CD14-positive monocyte (primary cell): ENCODE measurements at regions not wholly inside any gene's neighbourhood (a gene's known extent, or its start where the extent isn't known, plus 50 kb on each side); places are given as distances from the start of the nearest gene placed in this dataset.

Experiments used
- DNase-seq, 3 donors: peaks; one replicate each; pipeline ENCODE4 v3.0.0-alpha.2; 2011 to 2022
- H2AFZ ChIP-seq: 2 replicates; pipeline ENCODE4 v1.6.0; 2012; ENCODE audit warnings: mild to moderate bottlenecking, low read depth, low read length, inconsistent platforms; ENCODE audit not compliant: insufficient read depth, poor library complexity, severe bottlenecking
- H3K27ac ChIP-seq, 2 donors: 1 replicate in 1 of 2; 2 replicates in 1 of 2; pipeline ENCODE4 v1.5.1; 2012 to 2013; ENCODE audit warnings: low read length in 2 of 2, control low read depth in 1 of 2, inconsistent platforms in 1 of 2, low read depth in 1 of 2, mild to moderate bottlenecking in 1 of 2
- H3K27me3 ChIP-seq, 2 donors: one replicate each; pipeline versions ENCODE4 v1.6.0 to v1.6.1; 2011 to 2013; ENCODE audit warnings: low read length in 2 of 2; ENCODE audit not compliant: control insufficient read depth in 2 of 2, insufficient read depth in 2 of 2
- H3K36me3 ChIP-seq, 2 donors: replicated peaks in 1 of 2; 1 replicate in 1 of 2; 2 replicates in 1 of 2; pipeline versions ENCODE4 v1.5.1 to v1.6.1; 2012 to 2013; ENCODE audit warnings: low read length in 2 of 2, control low read depth in 1 of 2, inconsistent platforms in 1 of 2, mild to moderate bottlenecking in 1 of 2; ENCODE audit not compliant: insufficient read depth in 2 of 2, control insufficient read depth in 1 of 2
- H3K4me1 ChIP-seq, 2 donors: 1 replicate in 1 of 2; 2 replicates in 1 of 2; pipeline versions ENCODE4 v1.5.1 to v1.6.1; 2012 to 2013; ENCODE audit warnings: low read length in 2 of 2, control low read depth in 1 of 2, inconsistent platforms in 1 of 2, mild to moderate bottlenecking in 1 of 2, moderate library complexity in 1 of 2; ENCODE audit not compliant: insufficient read depth in 2 of 2, control insufficient read depth in 1 of 2
- H3K4me2 ChIP-seq: replicated peaks from 2 replicates; pipeline ENCODE3; 2012; ENCODE audit warnings: low read length, moderate library complexity, mild to moderate bottlenecking; ENCODE audit not compliant: poor library complexity, severe bottlenecking; ENCODE audit errors: extremely low read depth
- H3K4me3 ChIP-seq, 3 experiments: fragments of 200-600 bp in 1 of 3; sonication (generic) in 1 of 3; replicated peaks in 1 of 3; 1 replicate in 2 of 3; 2 replicates in 1 of 3; pipeline ENCODE4 v1.5.1; 2011 to 2013; ENCODE audit warnings: low read length in 3 of 3, mild to moderate bottlenecking in 3 of 3, control low read depth in 2 of 3, low read depth in 2 of 3, inconsistent platforms in 1 of 3, moderate library complexity in 1 of 3
- H3K79me2 ChIP-seq: 2 replicates; pipeline ENCODE4 v1.6.0; 2012; ENCODE audit warnings: mild to moderate bottlenecking, control low read depth, inconsistent platforms, low read length, moderate library complexity; ENCODE audit not compliant: insufficient read depth
- H3K9ac ChIP-seq: 2 replicates; pipeline ENCODE4 v1.6.0; 2017; ENCODE audit warnings: low read length, mild to moderate bottlenecking; ENCODE audit not compliant: insufficient read depth, poor library complexity, severe bottlenecking
- H3K9me3 ChIP-seq, 2 donors: replicated peaks in 1 of 2; 1 replicate in 1 of 2; 2 replicates in 1 of 2; pipeline versions ENCODE4 v1.5.1 to v1.6.1; 2012 to 2013; ENCODE audit warnings: low read length in 2 of 2, control low read depth in 1 of 2; ENCODE audit not compliant: control insufficient read depth in 1 of 2, insufficient read depth in 1 of 2
- H4K20me1 ChIP-seq: 2 replicates; pipeline ENCODE4 v1.6.0; 2012; ENCODE audit warnings: mild to moderate bottlenecking, low read length, control low read depth, moderate library complexity; ENCODE audit not compliant: insufficient read depth
- H3K27ac Mint-ChIP-seq, 7 donors: one replicate each; pipeline ENCODE4 v1.8.0; 2020; ENCODE audit warnings: mild to moderate bottlenecking in 7 of 7, mixed read lengths in 7 of 7, moderate library complexity in 6 of 7, inconsistent platforms in 2 of 7
- H3K27me3 Mint-ChIP-seq, 3 donors: one replicate each; pipeline ENCODE4 v1.8.0; 2021 to 2022; ENCODE audit warnings: low read depth in 3 of 3, mild to moderate bottlenecking in 3 of 3, mixed read lengths in 3 of 3, moderate library complexity in 3 of 3, inconsistent platforms in 1 of 3
- H3K36me3 Mint-ChIP-seq, 2 donors: one replicate each; pipeline ENCODE4 v1.8.0; 2020; ENCODE audit warnings: mixed read lengths in 2 of 2, inconsistent platforms in 1 of 2, mild to moderate bottlenecking in 1 of 2
- H3K4me1 Mint-ChIP-seq: one replicate; pipeline ENCODE4 v1.8.0; 2020; ENCODE audit warnings: mild to moderate bottlenecking, mixed read lengths
- H3K4me3 Mint-ChIP-seq, 2 donors: one replicate each; pipeline ENCODE4 v1.8.0; 2020; ENCODE audit warnings: mild to moderate bottlenecking in 2 of 2, mixed read lengths in 2 of 2, moderate library complexity in 1 of 2
- H3K9me3 Mint-ChIP-seq, 7 donors: one replicate each; pipeline ENCODE4 v1.8.0; 2020 to 2022; ENCODE audit warnings: mixed read lengths in 7 of 7, mild to moderate bottlenecking in 6 of 7, moderate library complexity in 6 of 7, inconsistent platforms in 2 of 7
- WGBS: methylation state at CpG from one replicate; pipeline ENCODE4 v1.1.5; 2013; ENCODE audit warnings: missing lambda C conversion rate; ENCODE audit not compliant: insufficient coverage; 5-methylcytosine and 5-hydroxymethylcytosine counted together
- intact Hi-C, 2 donors: fragments of 100-400 bp; cut with micrococcal nuclease; formaldehyde crosslinking; loops; one replicate each; pipeline versions ENCODE4 v1.15.0 to v1.15.1; 2023
- TF ChIP-seq, protein P1 (sequence below): fragments of 200-600 bp; IDR thresholded peaks from one replicate; pipeline ENCODE4 v1.8.0; 2022; ENCODE audit warnings: antibody characterized with exemption, mild to moderate bottlenecking

DNA sequence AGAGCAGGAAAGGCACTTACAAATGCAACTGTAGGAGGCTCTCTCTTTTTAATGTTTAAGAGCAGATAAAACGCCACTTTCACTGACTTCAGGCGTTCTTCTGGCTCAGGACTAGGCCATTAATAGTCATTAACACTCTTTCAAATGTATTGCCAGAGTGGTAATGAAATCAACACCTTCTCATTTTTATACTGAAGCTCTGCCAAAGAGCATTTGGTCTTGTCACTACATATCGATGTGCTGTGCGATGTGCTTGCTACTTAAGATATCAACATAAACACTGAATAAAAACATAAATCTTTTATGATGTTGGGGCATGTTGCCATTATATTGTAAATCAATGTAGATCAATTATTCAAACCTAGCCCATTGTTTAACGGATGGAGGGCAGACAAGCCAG is 634.7 kb downstream of the ARL4A start:
- no peak overlapping the region for H3K27ac ChIP-seq
- Mint-ChIP-seq H3K4me3 (no peak overlapping the region), H3K9me3 (peaks cover 0 to 2% (median 0%) of the 10 kb centered on the region in 7 donors), H3K27ac (no peak overlapping the region), H3K4me1 (no peaks in the 10 kb centered on the region), H3K27me3 (no peaks in the 10 kb centered on the region), H3K36me3 (no peaks in the 10 kb centered on the region)
- H3K79me2 ChIP-seq = no peaks in the 10 kb centered on the region
- H3K4me2 ChIP-seq = no peak overlapping the region
- H3K9me3 ChIP-seq = no peaks in the 10 kb centered on the region
- DNase-seq = no peak
- intact Hi-C loops = no loop called here
- no peak overlapping the region for H3K4me3 ChIP-seq
- H4K20me1 ChIP-seq = no peaks in the 10 kb centered on the region
- H3K27me3 ChIP-seq = no peaks in the 10 kb centered on the region
- H3K36me3 ChIP-seq = no peaks in the 10 kb centered on the region
- TF ChIP-seq, protein P1, sequence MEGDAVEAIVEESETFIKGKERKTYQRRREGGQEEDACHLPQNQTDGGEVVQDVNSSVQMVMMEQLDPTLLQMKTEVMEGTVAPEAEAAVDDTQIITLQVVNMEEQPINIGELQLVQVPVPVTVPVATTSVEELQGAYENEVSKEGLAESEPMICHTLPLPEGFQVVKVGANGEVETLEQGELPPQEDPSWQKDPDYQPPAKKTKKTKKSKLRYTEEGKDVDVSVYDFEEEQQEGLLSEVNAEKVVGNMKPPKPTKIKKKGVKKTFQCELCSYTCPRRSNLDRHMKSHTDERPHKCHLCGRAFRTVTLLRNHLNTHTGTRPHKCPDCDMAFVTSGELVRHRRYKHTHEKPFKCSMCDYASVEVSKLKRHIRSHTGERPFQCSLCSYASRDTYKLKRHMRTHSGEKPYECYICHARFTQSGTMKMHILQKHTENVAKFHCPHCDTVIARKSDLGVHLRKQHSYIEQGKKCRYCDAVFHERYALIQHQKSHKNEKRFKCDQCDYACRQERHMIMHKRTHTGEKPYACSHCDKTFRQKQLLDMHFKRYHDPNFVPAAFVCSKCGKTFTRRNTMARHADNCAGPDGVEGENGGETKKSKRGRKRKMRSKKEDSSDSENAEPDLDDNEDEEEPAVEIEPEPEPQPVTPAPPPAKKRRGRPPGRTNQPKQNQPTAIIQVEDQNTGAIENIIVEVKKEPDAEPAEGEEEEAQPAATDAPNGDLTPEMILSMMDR = no peak
- H3K4me1 ChIP-seq = no peaks in the 10 kb centered on the region
- H3K9ac ChIP-seq = no peak overlapping the region
- H2AFZ ChIP-seq = no peak overlapping the region
- WGBS = no CpG with 5 or more reads among the region's 5 CpGs

- Histone ChIP-seq H3K4me1 (no peaks in the 10 kb centered on the region), H3K9ac (no peak overlapping the region), H2AFZ (no peak overlapping the region), H3K27ac (no peak overlapping the region), H3K4me3 (no peak overlapping the region), H3K27me3 (no peaks in the 10 kb centered on the region), H3K4me2 (no peak overlapping the region), H3K36me3 (no peaks in the 10 kb centered on the region), H4K20me1 (no peaks in the 10 kb centered on the region), H3K79me2 (no peaks in the 10 kb centered on the region), H3K9me3 (no peaks in the 10 kb centered on the region)
- DNase-seq = no peak
- no peaks in the 10 kb centered on the region for H3K27me3 Mint-ChIP-seq
- whole genome bisulfite sequencing = 50% methylated on average over 1 of the region's 1 CpG
- intact Hi-C loops = no loop called here
- no peaks in the 10 kb centered on the region for H3K4me1 Mint-ChIP-seq
- TF ChIP-seq, protein P1 = no peak
- H3K4me3 Mint-ChIP-seq = no peak overlapping the region
- H3K9me3 Mint-ChIP-seq = peaks cover 0 to 2% (median 0%) of the 10 kb centered on the region in 7 donors
- H3K27ac Mint-ChIP-seq = no peak overlapping the region
- no peaks in the 10 kb centered on the region for H3K36me3 Mint-ChIP-seq
These were observed 640.2 kb downstream of the ARL4A start for GRCh38 chr7:13327669-13328068.
